ENCODE measurements at regions not wholly inside any gene's neighbourhood (a gene's known extent, or its start where the extent isn't known, plus 50 kb on each side); places are given as distances from the start of the nearest gene placed in this dataset.

DNA sequence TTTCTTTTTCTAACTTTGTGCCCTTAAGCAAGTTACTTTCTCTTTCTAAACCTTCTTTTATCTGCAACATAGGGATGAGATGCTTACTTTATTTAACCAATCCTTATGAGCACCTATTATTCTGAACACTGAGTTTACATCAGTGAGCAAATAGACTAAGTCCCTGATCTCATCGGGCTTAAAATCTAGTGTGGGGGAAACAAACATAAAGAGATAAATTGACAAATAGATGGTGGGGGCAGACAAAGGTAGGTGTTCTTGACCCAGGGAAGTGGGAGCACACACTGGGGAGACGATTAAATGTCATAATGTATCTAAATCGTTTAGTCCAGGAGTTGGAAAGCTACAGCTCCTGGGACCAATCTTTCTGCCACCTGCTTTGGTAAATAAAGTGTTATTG, 129.6 kb downstream of the TFAP2C start:
- H3K27me3 ChIP-seq, result peaks cover 0 to 29% (median under 1%) of the 10 kb centered on the region in 7 donors
- no peak overlapping the region for H3K27ac ChIP-seq
- H3K9me3 ChIP-seq, result no peaks in the 10 kb centered on the region
- 84 to 90% methylated on average over 3 of the region's 3 CpGs for WGBS, 2 donors
- no peak for TF ChIP-seq CTCF (IDR thresholded peaks at IDR 0.05)
- ATAC-seq (no peak), DNase-seq (no peak)
- H3K4me3 ChIP-seq, result no peak overlapping the region
- intact Hi-C loops (cut with DNase I), result no loop called here
- H3K36me3 ChIP-seq, result no peaks in the 10 kb centered on the region
- no peaks in the 10 kb centered on the region for H3K4me1 ChIP-seq

DNA sequence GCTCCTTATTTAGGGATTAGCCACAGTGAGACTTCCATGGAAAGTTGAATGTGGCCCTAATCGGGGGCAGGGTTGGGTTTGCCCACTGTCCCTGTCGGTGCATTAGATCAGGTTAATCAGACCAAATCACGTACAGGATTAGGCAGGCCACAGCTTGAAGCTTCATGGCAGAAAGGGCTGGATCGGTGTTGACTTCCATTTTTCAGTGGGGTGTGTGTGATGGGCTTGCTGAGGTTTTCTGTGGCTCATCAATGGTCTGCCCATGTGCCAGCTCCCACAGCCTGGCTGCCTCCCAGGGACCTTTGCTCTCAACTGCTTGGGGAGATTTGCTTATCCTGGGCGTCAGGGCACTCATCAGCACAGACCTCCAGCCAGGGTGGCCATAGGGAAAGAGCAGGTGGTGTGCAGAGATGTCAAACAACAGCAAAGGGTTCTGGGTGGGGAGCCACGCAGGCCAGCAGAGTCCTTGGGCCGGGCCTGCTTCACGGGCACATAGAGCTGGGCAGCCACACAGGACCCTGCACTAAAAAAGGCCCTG, 130.7 kb downstream of the TFAP2C start:
- no peak overlapping the region for H3K27ac ChIP-seq
- no peak overlapping the region for H3K4me3 ChIP-seq
- 76 to 85% methylated on average over 8 of the region's 8 CpGs for WGBS, 2 donors
- no peaks in the 10 kb centered on the region for H3K4me1 ChIP-seq
- no peak for DNase-seq
- no peaks in the 10 kb centered on the region for H3K9me3 ChIP-seq
- H3K27me3 ChIP-seq, result peaks cover 0 to 23% (median 0%) of the 10 kb centered on the region in 7 donors
- ATAC-seq, result no peak
- intact Hi-C loops (cut with DNase I), result no loop called here
- no peak for TF ChIP-seq CTCF (IDR thresholded peaks at IDR 0.05)
- no peaks in the 10 kb centered on the region for H3K36me3 ChIP-seq

DNA sequence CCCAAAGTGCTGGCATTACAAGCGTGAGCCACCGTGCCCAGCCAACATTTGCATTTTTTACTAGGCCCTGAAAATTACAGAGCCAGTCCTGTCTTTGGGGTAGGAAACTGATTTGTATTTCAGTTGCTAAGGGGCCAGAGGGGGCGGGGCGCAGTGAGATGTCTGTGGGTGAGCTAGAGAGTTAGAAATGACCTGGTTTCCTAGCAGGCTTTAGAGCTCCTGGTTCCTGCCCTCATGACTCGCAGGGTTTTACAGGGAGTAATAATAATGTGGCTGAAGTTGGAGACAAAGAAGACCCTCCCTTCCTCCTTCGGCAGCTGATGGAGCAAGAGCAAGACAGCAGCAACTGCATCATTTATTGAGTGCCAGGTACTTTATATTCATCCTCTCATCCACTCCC, 131.5 kb downstream of the TFAP2C start:
- Histone ChIP-seq H3K27me3 (peaks cover 0 to 20% (median 0%) of the 10 kb centered on the region in 7 donors), H3K27ac (no peak overlapping the region), H3K9me3 (peaks cover 0 to 3% (median 0%) of the 10 kb centered on the region in 11 donors), H3K4me3 (no peak overlapping the region), H3K36me3 (no peaks in the 10 kb centered on the region), H3K4me1 (no peaks in the 10 kb centered on the region)
- no peak for TF ChIP-seq CTCF (IDR thresholded peaks at IDR 0.05)
- 75 to 84% methylated on average over 6 of the region's 6 CpGs for WGBS, 2 donors
- DNase-seq (no peak), ATAC-seq (no peak)
- intact Hi-C loops (cut with DNase I), result no loop called here

DNA sequence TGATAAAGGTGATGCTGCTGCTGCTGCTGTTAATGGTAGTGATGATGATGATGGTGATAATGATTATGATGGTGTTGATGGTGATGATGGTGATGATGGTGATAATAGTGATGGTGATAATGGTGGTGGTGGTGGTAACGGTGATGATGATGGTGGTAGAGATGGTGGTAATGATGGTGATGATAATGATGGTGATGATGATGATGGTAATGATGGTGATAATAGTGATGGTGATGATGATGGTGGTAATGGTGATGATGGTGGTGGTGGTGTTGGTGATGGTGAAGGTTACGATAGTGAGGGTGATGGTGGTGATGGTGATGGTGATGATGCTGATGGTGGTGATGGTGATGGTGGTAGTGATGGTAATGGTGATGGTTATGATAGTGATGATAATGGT, 132.3 kb downstream of the TFAP2C start:
- intact Hi-C loops (cut with DNase I), result no loop called here
- 94 to 95% methylated on average over 2 of the region's 2 CpGs for WGBS, 2 donors
- no peak for ATAC-seq
- no peaks in the 10 kb centered on the region for H3K4me1 ChIP-seq
- H3K27ac ChIP-seq, result no peak overlapping the region
- no peak for DNase-seq
- H3K27me3 ChIP-seq, result peaks cover 0 to 17% (median 0%) of the 10 kb centered on the region in 7 donors
- H3K9me3 ChIP-seq, result peaks cover 0 to 6% (median 0%) of the 10 kb centered on the region in 11 donors
- TF ChIP-seq CTCF (IDR thresholded peaks at IDR 0.05), result no peak
- H3K36me3 ChIP-seq, result no peaks in the 10 kb centered on the region
- H3K4me3 ChIP-seq, result no peak overlapping the region
